Stimulated activated CD4-positive, alpha-beta T cell treated with anti-CD3 and anti-CD28 coated beads, Interleukin-12 subunit alpha, Interleukin-12 subunit beta, amount 100 ng/mL, for 4 hours (primary cell): ENCODE measurements at regions not wholly inside any gene's neighbourhood (a gene's known extent, or its start where the extent isn't known, plus 50 kb on each side); places are given as distances from the start of the nearest gene placed in this dataset.

Experiments
- DNase-seq: peaks from one replicate; pipeline ENCODE4 v3.0.0-alpha.2; 2020

GRCh38 chr7:371779-372545 lies 82.0 kb downstream of the FOXL3 start:
- DNase-seq: no peak

- DNase-seq: no peak
These were observed 82.6 kb downstream of the FOXL3 start for GRCh38 chr7:372546-372931.

GRCh38 chr7:372932-373791 lies 83.2 kb downstream of the FOXL3 start:
- no peak for DNase-seq

- no peak for DNase-seq
These were observed 84.1 kb downstream of the FOXL3 start for GRCh38 chr7:373818-374705.

- DNase-seq: no peak
These were observed 84.8 kb downstream of the FOXL3 start for GRCh38 chr7:374706-375311.

GRCh38 chr7:375321-375831 lies 85.4 kb downstream of the FOXL3 start:
- DNase-seq: no peak

- DNase-seq: no peak
These were observed 85.9 kb downstream of the FOXL3 start for GRCh38 chr7:375901-376305.

GRCh38 chr7:376306-377079 lies 86.5 kb downstream of the FOXL3 start:
- no peak for DNase-seq

- no peak for DNase-seq
These were observed 87.4 kb downstream of the FOXL3 start for GRCh38 chr7:377080-378040.

- no peak for DNase-seq
These were observed 88.1 kb downstream of the FOXL3 start for GRCh38 chr7:378041-378420.

- no peak for DNase-seq
These were observed 88.8 kb downstream of the FOXL3 start for GRCh38 chr7:378551-379455.

GRCh38 chr7:379456-380138 lies 89.6 kb downstream of the FOXL3 start:
- DNase-seq: no peak

- no peak for DNase-seq
These were observed 90.1 kb downstream of the FOXL3 start for GRCh38 chr7:380139-380485.

GRCh38 chr7:380711-381210 lies 90.8 kb downstream of the FOXL3 start:
- DNase-seq: no peak

GRCh38 chr7:381211-382042 lies 91.5 kb downstream of the FOXL3 start:
- DNase-seq: peak; percentile 46

- no peak for DNase-seq
These were observed 92.1 kb downstream of the FOXL3 start for GRCh38 chr7:382043-382400.

- no peak for DNase-seq
These were observed 96.4 kb downstream of the FOXL3 start for GRCh38 chr7:386385-386784.
